ENCODE measurements at regions not wholly inside any gene's neighbourhood (a gene's known extent, or its start where the extent isn't known, plus 50 kb on each side); places are given as distances from the start of the nearest gene placed in this dataset.

- TF ChIP-seq EZH2 (IDR thresholded peaks at IDR 0.05; ENCODE audit: insufficient read depth, poor library complexity, severe bottlenecking) (no peak), EZH2phosphoT487 (IDR thresholded peaks at IDR 0.05; ENCODE audit: insufficient read depth, low read depth) (no peak)
Measured at GRCh38 chr4:42306221-42307109, 90.8 kb upstream of the SHISA3 start.

Measured in GM23248 (cell line).